Activated CD4-positive, alpha-beta T cell treated with anti-CD3 and anti-CD28 coated beads for 4 hours (primary cell): ENCODE measurements at regions not wholly inside any gene's neighbourhood (a gene's known extent, or its start where the extent isn't known, plus 50 kb on each side); places are given as distances from the start of the nearest gene placed in this dataset.

Experiments used
- DNase-seq, 2 donors: peaks; one replicate each; pipeline ENCODE4 v3.0.0-alpha.2; 2020

GRCh38 chr4:178633263-178633662 lies 1191.0 kb upstream of the AGA start:
- no peak for DNase-seq

GRCh38 chr4:178664621-178665020 lies 1222.4 kb upstream of the AGA start:
- DNase-seq = no peak

- DNase-seq = no peak
Observed at GRCh38 chr4:178665916-178666315, 1223.7 kb upstream of the AGA start.

GRCh38 chr4:178671766-178672165 lies 1229.5 kb upstream of the AGA start:
- DNase-seq = no peak

- no peak for DNase-seq
Observed at GRCh38 chr4:178672512-178672911, 1230.3 kb upstream of the AGA start.

- no peak for DNase-seq
Observed at GRCh38 chr4:178681871-178682270, 1239.6 kb upstream of the AGA start.

- DNase-seq = no peak
Observed at GRCh38 chr4:178689926-178690325, 1247.7 kb upstream of the AGA start.

GRCh38 chr4:178693816-178694215 lies 1251.6 kb upstream of the AGA start:
- no peak for DNase-seq

- DNase-seq = no peak
Observed at GRCh38 chr4:178696515-178696914, 1254.3 kb upstream of the AGA start.

GRCh38 chr4:178712486-178712885 lies 1270.2 kb upstream of the AGA start:
- no peak for DNase-seq

- DNase-seq = no peak
Observed at GRCh38 chr4:178738026-178738425, 1295.8 kb upstream of the AGA start.

- no peak for DNase-seq
Observed at GRCh38 chr4:178745203-178745602, 1303.0 kb upstream of the AGA start.

GRCh38 chr4:178752954-178753525 lies 1310.8 kb upstream of the AGA start:
- no peak for DNase-seq

GRCh38 chr4:178778496-178778895 lies 1336.3 kb upstream of the AGA start:
- DNase-seq = no peak

- DNase-seq = no peak
Observed at GRCh38 chr4:178781779-178782178, 1339.5 kb upstream of the AGA start.

- no peak for DNase-seq
Observed at GRCh38 chr4:178784491-178784890, 1342.3 kb upstream of the AGA start.

- DNase-seq = no peak
Observed at GRCh38 chr4:178789279-178789678, 1347.0 kb upstream of the AGA start.

GRCh38 chr4:178799204-178799603 lies 1357.0 kb upstream of the AGA start:
- DNase-seq = no peak

- DNase-seq = no peak
Observed at GRCh38 chr4:178808106-178808505, 1365.9 kb upstream of the AGA start.

GRCh38 chr4:178809921-178810320 lies 1367.7 kb upstream of the AGA start:
- no peak for DNase-seq

- DNase-seq = no peak
Observed at GRCh38 chr4:178811356-178811755, 1369.1 kb upstream of the AGA start.

GRCh38 chr4:178812866-178813265 lies 1370.6 kb upstream of the AGA start:
- no peak for DNase-seq

GRCh38 chr4:178814908-178815307 lies 1372.7 kb upstream of the AGA start:
- no peak for DNase-seq

GRCh38 chr4:178823673-178824295 lies 1381.5 kb upstream of the AGA start:
- no peak for DNase-seq

- no peak for DNase-seq
Observed at GRCh38 chr4:178836865-178837264, 1394.6 kb upstream of the AGA start.
